Fibroblast of pulmonary artery (primary cell): ENCODE measurements at regions not wholly inside any gene's neighbourhood (a gene's known extent, or its start where the extent isn't known, plus 50 kb on each side); places are given as distances from the start of the nearest gene placed in this dataset.

Experiments
- DNase-seq: peaks from one replicate; pipeline ENCODE4 v3.0.0-alpha.2; 2010; ENCODE audit warnings: low read depth
- H3K4me3 ChIP-seq: replicated peaks from 2 replicates; pipeline ENCODE4 v1.5.1; 2011; ENCODE audit warnings: low read depth, mild to moderate bottlenecking, control low read depth, low read length, moderate library complexity
- TF ChIP-seq, protein P1 (sequence below): IDR thresholded peaks from 2 replicates; pipeline ENCODE4 v1.5.1; 2011; ENCODE audit warnings: mild to moderate bottlenecking, control low read depth, low read length, inconsistent platforms; ENCODE audit errors: missing control alignments

DNA sequence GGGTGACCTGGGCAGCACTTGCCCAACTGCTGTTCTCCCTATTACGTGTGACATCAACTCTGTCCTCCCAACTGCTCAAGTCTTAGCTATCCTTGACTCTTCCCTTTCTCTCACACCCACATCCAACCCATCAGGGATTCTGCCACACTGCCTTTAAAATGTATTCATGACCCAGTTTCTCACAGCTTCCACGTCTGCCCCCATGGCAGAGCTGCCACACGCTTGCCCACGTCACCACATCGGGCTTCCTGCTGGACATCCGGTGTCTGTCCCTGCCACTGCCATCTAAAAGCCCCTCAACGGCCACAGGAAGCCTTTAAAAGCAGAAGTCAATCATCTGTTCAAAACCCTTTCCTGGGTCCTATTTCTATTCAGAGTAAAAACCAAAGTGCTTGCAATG lies 233.1 kb upstream of the POU3F3 start:
- no peak for DNase-seq
- no peak overlapping the region for H3K4me3 ChIP-seq
- TF ChIP-seq, protein P1, sequence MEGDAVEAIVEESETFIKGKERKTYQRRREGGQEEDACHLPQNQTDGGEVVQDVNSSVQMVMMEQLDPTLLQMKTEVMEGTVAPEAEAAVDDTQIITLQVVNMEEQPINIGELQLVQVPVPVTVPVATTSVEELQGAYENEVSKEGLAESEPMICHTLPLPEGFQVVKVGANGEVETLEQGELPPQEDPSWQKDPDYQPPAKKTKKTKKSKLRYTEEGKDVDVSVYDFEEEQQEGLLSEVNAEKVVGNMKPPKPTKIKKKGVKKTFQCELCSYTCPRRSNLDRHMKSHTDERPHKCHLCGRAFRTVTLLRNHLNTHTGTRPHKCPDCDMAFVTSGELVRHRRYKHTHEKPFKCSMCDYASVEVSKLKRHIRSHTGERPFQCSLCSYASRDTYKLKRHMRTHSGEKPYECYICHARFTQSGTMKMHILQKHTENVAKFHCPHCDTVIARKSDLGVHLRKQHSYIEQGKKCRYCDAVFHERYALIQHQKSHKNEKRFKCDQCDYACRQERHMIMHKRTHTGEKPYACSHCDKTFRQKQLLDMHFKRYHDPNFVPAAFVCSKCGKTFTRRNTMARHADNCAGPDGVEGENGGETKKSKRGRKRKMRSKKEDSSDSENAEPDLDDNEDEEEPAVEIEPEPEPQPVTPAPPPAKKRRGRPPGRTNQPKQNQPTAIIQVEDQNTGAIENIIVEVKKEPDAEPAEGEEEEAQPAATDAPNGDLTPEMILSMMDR, result no peak

DNA sequence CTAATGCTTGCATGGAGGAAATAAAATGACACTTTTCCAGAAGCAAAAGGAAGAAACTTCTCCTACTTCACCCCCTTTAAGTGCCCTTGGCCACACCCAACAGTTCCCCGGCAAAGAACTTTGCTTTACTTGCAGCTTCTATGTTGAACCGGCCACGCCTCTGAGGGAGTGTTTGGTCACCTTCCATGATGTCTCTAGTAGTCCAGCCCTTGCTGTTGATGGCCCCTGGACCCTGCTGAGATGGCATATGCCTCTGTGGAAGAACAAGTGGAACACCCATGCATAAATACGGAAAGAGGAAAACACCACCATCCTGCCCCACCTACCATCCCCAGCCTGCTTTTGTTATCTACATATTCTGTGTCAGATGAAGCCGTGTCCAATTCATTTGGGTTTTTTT lies 218.3 kb upstream of the POU3F3 start:
- H3K4me3 ChIP-seq, result no peak overlapping the region
- no peak for DNase-seq
- TF ChIP-seq, protein P1, result no peak

DNA sequence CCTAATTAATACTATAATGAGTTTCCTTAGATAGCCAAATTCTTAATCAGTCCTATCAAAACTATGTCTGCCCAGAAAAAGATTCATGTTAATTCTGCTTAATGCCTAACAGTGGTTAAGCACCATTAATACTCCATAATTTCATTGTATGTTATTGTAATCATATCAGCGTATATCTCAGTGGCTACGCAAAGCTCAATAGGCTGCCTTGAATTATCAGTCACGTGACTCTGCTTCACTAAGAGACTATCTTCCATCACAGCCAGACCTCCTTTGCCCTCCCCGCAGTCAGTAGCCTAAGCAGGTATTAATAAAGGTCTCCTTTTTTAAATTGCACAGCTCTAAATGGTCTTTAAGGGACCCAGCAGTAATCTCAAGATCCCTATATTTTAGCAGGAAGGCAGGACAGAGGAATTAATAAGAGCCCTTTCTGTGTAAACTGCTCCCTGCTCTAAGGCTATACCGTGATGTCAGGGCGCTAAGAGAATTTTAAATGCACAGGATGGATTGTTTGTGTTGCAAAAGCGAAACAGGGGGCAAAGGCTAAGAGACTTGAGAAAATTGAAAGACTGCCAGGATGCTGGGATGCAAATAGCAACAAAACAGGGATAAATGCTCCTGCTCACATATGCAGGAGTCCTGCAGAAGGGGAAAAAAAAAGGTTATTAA lies 215.6 kb upstream of the POU3F3 start:
- no peak for DNase-seq
- H3K4me3 ChIP-seq, result no peak overlapping the region
- TF ChIP-seq, protein P1, result no peak

DNA sequence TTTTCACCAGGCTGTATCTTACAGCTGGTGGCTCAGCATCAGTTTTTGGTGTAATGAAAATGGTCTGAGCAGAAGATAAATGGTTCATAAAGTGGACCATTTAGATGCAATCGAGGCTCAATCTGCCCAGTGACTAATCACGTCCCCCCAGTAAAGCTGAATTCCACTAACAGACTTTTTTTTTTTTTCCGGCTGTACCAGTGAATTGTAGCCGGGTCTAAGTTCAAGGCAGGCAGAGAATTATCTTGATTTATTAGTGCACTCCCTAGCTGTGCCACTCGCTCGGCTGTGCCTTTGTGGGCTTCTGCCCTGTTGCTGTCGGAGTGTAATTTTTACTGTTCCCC lies 215.1 kb upstream of the POU3F3 start:
- H3K4me3 ChIP-seq, result no peak overlapping the region
- DNase-seq, result no peak
- TF ChIP-seq, protein P1, result no peak

DNA sequence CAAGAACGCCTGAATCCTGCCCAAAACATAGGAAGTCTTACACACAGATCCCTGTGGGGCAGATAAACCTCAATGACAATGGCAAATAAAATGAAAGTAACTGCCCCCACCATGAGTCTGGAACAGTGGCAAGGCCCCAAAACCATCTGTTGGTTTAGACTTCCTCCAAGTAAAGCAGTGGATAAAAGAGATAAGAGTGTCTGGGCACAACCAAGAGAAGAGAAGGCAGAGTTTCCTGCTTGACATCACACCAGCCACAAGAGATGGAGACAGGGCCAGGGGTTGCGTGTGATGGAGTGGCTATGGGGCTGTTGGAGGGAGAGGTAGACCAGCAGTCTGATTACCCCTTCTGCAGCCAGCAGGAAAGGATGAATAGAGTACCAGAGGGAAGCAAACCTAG lies 212.1 kb upstream of the POU3F3 start:
- TF ChIP-seq, protein P1, result no peak
- H3K4me3 ChIP-seq, result no peak overlapping the region
- DNase-seq, result no peak

DNA sequence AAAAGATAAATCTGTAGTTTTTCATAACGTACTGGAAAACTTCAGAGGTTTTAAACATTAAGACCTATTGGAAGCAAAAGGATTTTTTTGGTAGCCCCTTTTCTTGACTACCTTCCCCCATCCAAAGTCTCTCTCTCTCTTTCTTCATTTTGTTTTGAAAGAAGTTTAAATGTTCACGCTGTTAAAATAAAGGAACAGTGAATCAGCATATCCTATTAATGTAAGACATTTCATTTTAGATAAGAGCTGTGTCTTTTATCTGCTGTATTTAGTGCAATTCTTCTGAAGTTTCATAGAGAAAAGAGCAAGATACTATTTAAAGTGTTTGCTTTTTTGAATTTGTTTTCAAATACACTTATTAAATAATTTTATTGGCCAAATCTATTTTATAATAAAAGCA lies 205.5 kb upstream of the POU3F3 start:
- no peak for DNase-seq
- TF ChIP-seq, protein P1, result no peak
- no peak overlapping the region for H3K4me3 ChIP-seq

DNA sequence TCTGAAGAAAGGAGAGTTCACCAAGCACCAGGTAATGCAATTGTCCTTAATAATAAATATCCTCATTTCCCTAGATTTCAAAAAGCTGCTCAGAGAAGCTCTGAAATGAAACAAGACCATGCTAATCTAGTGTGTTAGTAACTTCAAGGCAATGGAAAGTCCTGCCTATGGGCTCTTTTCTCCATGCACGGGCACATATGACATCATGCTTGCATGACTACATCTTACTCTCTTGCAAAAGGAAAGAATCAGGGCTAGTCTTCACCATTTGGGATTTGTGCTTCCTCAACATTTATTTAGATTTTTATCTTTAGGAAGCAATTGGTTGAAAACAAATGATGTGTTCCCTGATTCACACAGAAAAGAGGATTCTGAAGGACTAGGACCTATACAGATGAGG lies 204.0 kb upstream of the POU3F3 start:
- no peak overlapping the region for H3K4me3 ChIP-seq
- TF ChIP-seq, protein P1, result no peak
- DNase-seq, result no peak
